NOMO-1 treated with DMSO at 0.1 percent for 48 hours (cell line): ENCODE measurements at regions not wholly inside any gene's neighbourhood (a gene's known extent, or its start where the extent isn't known, plus 50 kb on each side); places are given as distances from the start of the nearest gene placed in this dataset.

Experiments
- DNase-seq: peaks from one replicate; lab custom pipeline; 2025; ENCODE audit not compliant: unreplicated experiment; lab: John Stamatoyannopoulos, UW

- DNase-seq = no peak
These were observed 762.6 kb upstream of the GOLIM4 start for GRCh38 chr3:168858327-168858726.

- DNase-seq = no peak
These were observed 754.4 kb upstream of the GOLIM4 start for GRCh38 chr3:168850109-168850508.

- peak; percentile 50 for DNase-seq
These were observed 751.7 kb upstream of the GOLIM4 start for GRCh38 chr3:168847291-168847883.

- no peak for DNase-seq
These were observed 749.3 kb upstream of the GOLIM4 start for GRCh38 chr3:168844894-168845482.

GRCh38 chr3:168844472-168844871 is 748.7 kb upstream of the GOLIM4 start:
- DNase-seq = no peak

GRCh38 chr3:168843481-168843880 is 747.8 kb upstream of the GOLIM4 start:
- no peak for DNase-seq

GRCh38 chr3:168839653-168840052 is 743.9 kb upstream of the GOLIM4 start:
- no peak for DNase-seq

- DNase-seq = no peak
These were observed 738.8 kb upstream of the GOLIM4 start for GRCh38 chr3:168834558-168834957.

- no peak for DNase-seq
These were observed 733.2 kb upstream of the GOLIM4 start for GRCh38 chr3:168828943-168829342.

GRCh38 chr3:168828536-168828935 is 732.8 kb upstream of the GOLIM4 start:
- no peak for DNase-seq

- DNase-seq = no peak
These were observed 732.3 kb upstream of the GOLIM4 start for GRCh38 chr3:168828014-168828413.

GRCh38 chr3:168824107-168824506 is 728.4 kb upstream of the GOLIM4 start:
- DNase-seq = no peak

GRCh38 chr3:168823466-168823865 is 727.7 kb upstream of the GOLIM4 start:
- no peak for DNase-seq

- DNase-seq = no peak
These were observed 725.2 kb upstream of the GOLIM4 start for GRCh38 chr3:168820810-168821415.

GRCh38 chr3:168817177-168817576 is 721.5 kb upstream of the GOLIM4 start:
- DNase-seq = no peak

- DNase-seq = no peak
These were observed 720.2 kb upstream of the GOLIM4 start for GRCh38 chr3:168815946-168816345.

- no peak for DNase-seq
These were observed 717.6 kb upstream of the GOLIM4 start for GRCh38 chr3:168813225-168813802.

- no peak for DNase-seq
These were observed 716.5 kb upstream of the GOLIM4 start for GRCh38 chr3:168812234-168812633.

GRCh38 chr3:168808596-168808995 is 712.9 kb upstream of the GOLIM4 start:
- DNase-seq = no peak

- DNase-seq = no peak
These were observed 711.7 kb upstream of the GOLIM4 start for GRCh38 chr3:168807448-168807847.

- no peak for DNase-seq
These were observed 711.1 kb upstream of the GOLIM4 start for GRCh38 chr3:168806871-168807270.

GRCh38 chr3:168803536-168803935 is 707.8 kb upstream of the GOLIM4 start:
- DNase-seq = no peak
